ENCODE measurements at regions not wholly inside any gene's neighbourhood (a gene's known extent, or its start where the extent isn't known, plus 50 kb on each side); places are given as distances from the start of the nearest gene placed in this dataset.

DNA sequence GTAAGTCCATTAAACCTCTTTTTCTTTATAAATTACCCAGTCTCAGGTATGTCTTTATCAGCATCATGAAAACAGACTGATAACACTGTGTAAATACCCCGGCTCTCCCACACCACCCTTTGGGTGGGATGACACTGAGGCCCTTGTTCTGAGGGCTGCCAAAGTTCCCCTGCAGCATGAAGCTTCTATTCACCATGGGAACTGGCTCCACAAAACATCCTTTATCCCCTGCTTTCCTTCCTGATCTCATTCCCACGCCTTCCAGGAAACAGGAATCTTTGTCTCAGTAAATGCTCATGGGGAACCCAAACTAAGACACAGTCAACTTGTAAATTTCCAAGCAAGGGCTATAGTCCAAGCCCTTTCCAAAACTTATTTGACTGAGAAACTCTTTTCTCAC, 88.4 kb downstream of the ABCC12 start:
- TF ChIP-seq EZH2phosphoT487 (IDR thresholded peaks at IDR 0.05) (no peak), EZH2 (IDR thresholded peaks at IDR 0.05) (no peak)
- TF ChIP-seq, protein P1, sequence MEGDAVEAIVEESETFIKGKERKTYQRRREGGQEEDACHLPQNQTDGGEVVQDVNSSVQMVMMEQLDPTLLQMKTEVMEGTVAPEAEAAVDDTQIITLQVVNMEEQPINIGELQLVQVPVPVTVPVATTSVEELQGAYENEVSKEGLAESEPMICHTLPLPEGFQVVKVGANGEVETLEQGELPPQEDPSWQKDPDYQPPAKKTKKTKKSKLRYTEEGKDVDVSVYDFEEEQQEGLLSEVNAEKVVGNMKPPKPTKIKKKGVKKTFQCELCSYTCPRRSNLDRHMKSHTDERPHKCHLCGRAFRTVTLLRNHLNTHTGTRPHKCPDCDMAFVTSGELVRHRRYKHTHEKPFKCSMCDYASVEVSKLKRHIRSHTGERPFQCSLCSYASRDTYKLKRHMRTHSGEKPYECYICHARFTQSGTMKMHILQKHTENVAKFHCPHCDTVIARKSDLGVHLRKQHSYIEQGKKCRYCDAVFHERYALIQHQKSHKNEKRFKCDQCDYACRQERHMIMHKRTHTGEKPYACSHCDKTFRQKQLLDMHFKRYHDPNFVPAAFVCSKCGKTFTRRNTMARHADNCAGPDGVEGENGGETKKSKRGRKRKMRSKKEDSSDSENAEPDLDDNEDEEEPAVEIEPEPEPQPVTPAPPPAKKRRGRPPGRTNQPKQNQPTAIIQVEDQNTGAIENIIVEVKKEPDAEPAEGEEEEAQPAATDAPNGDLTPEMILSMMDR (IDR thresholded peaks at IDR 0.05): no peak
